PC-3 (cell line): ENCODE measurements at regions not wholly inside any gene's neighbourhood (a gene's known extent, or its start where the extent isn't known, plus 50 kb on each side); places are given as distances from the start of the nearest gene placed in this dataset.

ENCODE experiments used
- ATAC-seq: fragments of 200-7000 bp; cut with Tn5 transposase; 2 replicates; pipeline ENCODE4 v1.9.1; 2020; ENCODE audit warnings: mild to moderate bottlenecking, moderate library complexity
- BruUV-seq: library from RNA; stranded (reverse); fragments of 400-500 nt; replicated peaks from 2 replicates; lab custom pipeline; 2021; lab: Mats Ljungman, UMichigan
- CTCF ChIA-PET: fragments of 300-600 bp; sonication (Branson Sonifier 250); formaldehyde crosslinking; loops from one replicate; lab custom pipeline; 2022; ENCODE audit warnings: antibody characterized with exemption; lab: Charles Lee
- POLR2A ChIA-PET: fragments of 300-600 bp; sonication (Branson Sonifier 250); formaldehyde crosslinking; loops from one replicate; lab custom pipeline; 2022; ENCODE audit warnings: antibody characterized with exemption; ENCODE audit not compliant: unreplicated experiment; lab: Charles Lee
- DNase-seq: peaks from one replicate; pipeline ENCODE4 v3.0.0-alpha.2; 2015
- H2AFZ ChIP-seq: fragments of 300-600 bp; sonication (generic); 2 replicates; pipeline ENCODE4 v1.6.0; 2016; ENCODE audit warnings: antibody characterized with exemption, low read length
- H3F3A ChIP-seq: fragments of 300-600 bp; sonication (generic); one replicate; pipeline ENCODE4 v1.6.0; 2017; ENCODE audit warnings: antibody characterized with exemption, low read length, control low read depth, mild to moderate bottlenecking; ENCODE audit not compliant: unreplicated experiment
- H3K27ac ChIP-seq: fragments of 300-600 bp; sonication (generic); 2 replicates; pipeline ENCODE4 v1.5.1; 2016; ENCODE audit warnings: mild to moderate bottlenecking, low read length
- H3K27me3 ChIP-seq: fragments of 300-600 bp; sonication (generic); 2 replicates; pipeline ENCODE4 v1.6.1; 2016; ENCODE audit warnings: low read length, mixed read lengths
- H3K36me3 ChIP-seq: fragments of 300-600 bp; sonication (generic); 2 replicates; pipeline ENCODE4 v1.6.1; 2016; ENCODE audit warnings: low read depth, mixed run types, low read length, mixed read lengths
- H3K4me1 ChIP-seq: fragments of 300-600 bp; sonication (generic); 2 replicates; pipeline ENCODE4 v1.5.1; 2016; ENCODE audit warnings: low read length; ENCODE audit not compliant: insufficient read depth
- H3K4me2 ChIP-seq: fragments of 300-600 bp; sonication (generic); 2 replicates; pipeline ENCODE4 v1.6.0; 2016; ENCODE audit warnings: low read length
- H3K4me3 ChIP-seq: fragments of 300-600 bp; sonication (generic); 2 replicates; pipeline ENCODE4 v1.5.1; 2016; ENCODE audit warnings: mild to moderate bottlenecking, low read length, mixed read lengths
- H3K79me2 ChIP-seq: fragments of 300-600 bp; sonication (generic); 2 replicates; pipeline ENCODE4 v1.6.1; 2017; ENCODE audit warnings: low read length, mixed read lengths
- H3K9ac ChIP-seq: fragments of 300-600 bp; sonication (generic); 2 replicates; pipeline ENCODE4 v1.6.0; 2016; ENCODE audit warnings: mild to moderate bottlenecking, low read length
- H3K9me2 ChIP-seq: fragments of 300-600 bp; sonication (generic); replicated peaks from 2 replicates; pipeline ENCODE4 v1.6.1; 2016; ENCODE audit warnings: mixed run types, low read length, mixed read lengths
- H3K9me3 ChIP-seq: fragments of 300-600 bp; sonication (generic); 2 replicates; pipeline ENCODE4 v1.6.1; 2016; ENCODE audit warnings: low read length, mixed read lengths
- H4K20me1 ChIP-seq: fragments of 300-600 bp; sonication (generic); 2 replicates; pipeline ENCODE4 v1.6.1; 2016; ENCODE audit warnings: low read length, mixed read lengths
- EZH2 ChIP-seq: fragments of 300-600 bp; sonication (generic); IDR thresholded peaks from one replicate; pipeline ENCODE4 v1.6.1; 2017; ENCODE audit warnings: antibody characterized with exemption, mild to moderate bottlenecking, low read length; ENCODE audit not compliant: unreplicated experiment
- EZH2phosphoT487 ChIP-seq: fragments of 300-600 bp; sonication (generic); IDR thresholded peaks from 2 replicates; pipeline ENCODE4 v1.6.1; 2018; ENCODE audit warnings: mild to moderate bottlenecking, antibody characterized with exemption, low read length, borderline replicate concordance
- intact Hi-C: fragments of 100-400 bp; cut with micrococcal nuclease; formaldehyde crosslinking; loops from 2 replicates; pipeline ENCODE4 v1.9.0; 2023
- TF ChIP-seq, protein P1 (sequence below): fragments of 300-600 bp; sonication (generic); conservative IDR thresholded peaks from 2 replicates; pipeline ENCODE4 v1.5.1; 2017; ENCODE audit warnings: antibody characterized with exemption, low read depth, mild to moderate bottlenecking, low read length

DNA sequence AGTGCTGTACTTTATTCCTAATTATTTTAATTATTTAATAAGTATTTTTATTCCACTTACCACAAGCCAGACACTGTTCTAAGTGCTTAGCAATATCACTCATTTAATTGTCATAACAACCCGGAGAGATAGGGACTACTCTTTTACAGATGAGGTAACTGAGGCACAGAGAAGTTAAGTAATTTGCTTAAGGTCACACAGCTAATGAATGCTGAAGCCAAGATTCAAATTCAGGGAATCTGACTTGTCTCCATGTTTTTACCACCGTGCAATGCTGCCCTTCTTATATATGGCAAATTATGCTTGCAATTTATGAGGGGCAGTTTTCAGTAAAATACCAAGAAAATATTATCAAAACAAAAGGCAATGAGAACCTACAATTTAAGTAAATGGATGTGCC lies 168.4 kb upstream of the KIF2A start:
- H3K4me3 ChIP-seq, result no peak overlapping the region
- POLR2A ChIA-PET, result no interaction called here
- DNase-seq, result no peak
- H3K9me2 ChIP-seq, result no peaks in the 10 kb centered on the region
- H3K4me1 ChIP-seq, result no peaks in the 10 kb centered on the region
- H3K9ac ChIP-seq, result no peak overlapping the region
- TF ChIP-seq EZH2phosphoT487 (no peak), EZH2 (no peak)
- TF ChIP-seq, protein P1, sequence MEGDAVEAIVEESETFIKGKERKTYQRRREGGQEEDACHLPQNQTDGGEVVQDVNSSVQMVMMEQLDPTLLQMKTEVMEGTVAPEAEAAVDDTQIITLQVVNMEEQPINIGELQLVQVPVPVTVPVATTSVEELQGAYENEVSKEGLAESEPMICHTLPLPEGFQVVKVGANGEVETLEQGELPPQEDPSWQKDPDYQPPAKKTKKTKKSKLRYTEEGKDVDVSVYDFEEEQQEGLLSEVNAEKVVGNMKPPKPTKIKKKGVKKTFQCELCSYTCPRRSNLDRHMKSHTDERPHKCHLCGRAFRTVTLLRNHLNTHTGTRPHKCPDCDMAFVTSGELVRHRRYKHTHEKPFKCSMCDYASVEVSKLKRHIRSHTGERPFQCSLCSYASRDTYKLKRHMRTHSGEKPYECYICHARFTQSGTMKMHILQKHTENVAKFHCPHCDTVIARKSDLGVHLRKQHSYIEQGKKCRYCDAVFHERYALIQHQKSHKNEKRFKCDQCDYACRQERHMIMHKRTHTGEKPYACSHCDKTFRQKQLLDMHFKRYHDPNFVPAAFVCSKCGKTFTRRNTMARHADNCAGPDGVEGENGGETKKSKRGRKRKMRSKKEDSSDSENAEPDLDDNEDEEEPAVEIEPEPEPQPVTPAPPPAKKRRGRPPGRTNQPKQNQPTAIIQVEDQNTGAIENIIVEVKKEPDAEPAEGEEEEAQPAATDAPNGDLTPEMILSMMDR, result no peak
- no peaks in the 10 kb centered on the region for H3K9me3 ChIP-seq
- H3K27ac ChIP-seq, result no peak overlapping the region
- intact Hi-C loops, result no loop called here
- BruUV-seq, result no TSS peak
- H2AFZ ChIP-seq, result no peak overlapping the region
- CTCF ChIA-PET, result no interaction called here
- H4K20me1 ChIP-seq, result no peaks in the 10 kb centered on the region
- no peaks in the 10 kb centered on the region for H3K36me3 ChIP-seq
- H3F3A ChIP-seq, result no peaks in the 10 kb centered on the region
- no peak for ATAC-seq
- peaks cover 7% of the 10 kb centered on the region; the same call in 1 of the 2 replicates for H3K27me3 ChIP-seq
- H3K4me2 ChIP-seq, result no peak overlapping the region
- H3K79me2 ChIP-seq, result no peaks in the 10 kb centered on the region

GRCh38 chr5:62138607-62139006 lies 167.4 kb upstream of the KIF2A start:
- H3K4me1 ChIP-seq, result no peaks in the 10 kb centered on the region
- ChIA-PET CTCF (no interaction called here), POLR2A (no interaction called here)
- no peak overlapping the region for H3K9ac ChIP-seq
- peaks cover 7% of the 10 kb centered on the region; the same call in 1 of the 2 replicates for H3K27me3 ChIP-seq
- no peaks in the 10 kb centered on the region for H3K9me2 ChIP-seq
- no peak overlapping the region for H2AFZ ChIP-seq
- H4K20me1 ChIP-seq, result no peaks in the 10 kb centered on the region
- no peak overlapping the region for H3K4me2 ChIP-seq
- H3K9me3 ChIP-seq, result no peaks in the 10 kb centered on the region
- no peak for TF ChIP-seq EZH2
- no peak for TF ChIP-seq EZH2phosphoT487
- TF ChIP-seq, protein P1, result no peak
- intact Hi-C loops, result no loop called here
- DNase-seq, result no peak
- no TSS peak for BruUV-seq
- H3K79me2 ChIP-seq, result no peaks in the 10 kb centered on the region
- no peak overlapping the region for H3K27ac ChIP-seq
- H3K36me3 ChIP-seq, result no peaks in the 10 kb centered on the region
- H3F3A ChIP-seq, result no peaks in the 10 kb centered on the region
- no peak for ATAC-seq
- H3K4me3 ChIP-seq, result no peak overlapping the region

- Histone ChIP-seq H3K27me3 (peaks cover 7% of the 10 kb centered on the region; the same call in 1 of the 2 replicates), H3K4me3 (no peak overlapping the region), H3K9me3 (no peaks in the 10 kb centered on the region), H3K9ac (no peak overlapping the region), H3K4me2 (no peak overlapping the region), H3K79me2 (no peaks in the 10 kb centered on the region), H3K9me2 (no peaks in the 10 kb centered on the region), H2AFZ (no peak overlapping the region), H3K4me1 (peaks cover 10% of the 10 kb centered on the region), H3F3A (no peaks in the 10 kb centered on the region), H3K27ac (no peak overlapping the region), H4K20me1 (no peaks in the 10 kb centered on the region), H3K36me3 (no peaks in the 10 kb centered on the region)
- POLR2A ChIA-PET, result no interaction called here
- no peak for DNase-seq
- no peak for ATAC-seq
- BruUV-seq, result no TSS peak
- intact Hi-C loops, result loop anchor here (10.0 kb wide), 1 partner anchor 195 kb away; no protein-coding TSS in a partner anchor
- CTCF ChIA-PET, result no interaction called here
- no peak for TF ChIP-seq EZH2
- TF ChIP-seq EZH2phosphoT487, result no peak
- TF ChIP-seq, protein P1, result no peak
These were observed 166.3 kb upstream of the KIF2A start for GRCh38 chr5:62139741-62140140.
